H9 (cell line): ENCODE measurements at regions not wholly inside any gene's neighbourhood (a gene's known extent, or its start where the extent isn't known, plus 50 kb on each side); places are given as distances from the start of the nearest gene placed in this dataset.

Experiments
- DNase-seq: peaks from one replicate; pipeline ENCODE4 v3.0.0-alpha.2; 2017
- H2AFZ ChIP-seq: one replicate; pipeline ENCODE4 v1.6.1; 2013; ENCODE audit warnings: mild to moderate bottlenecking, low read length, control low read depth, moderate library complexity
- H2AK5ac ChIP-seq: 2 replicates; pipeline ENCODE4 v1.6.1; 2013; ENCODE audit warnings: low read length, control low read depth, mixed read lengths; ENCODE audit not compliant: insufficient read length
- H2BK120ac ChIP-seq: one replicate; pipeline ENCODE4 v1.6.1; 2013; ENCODE audit warnings: low read depth, mild to moderate bottlenecking, low read length, control low read depth, inconsistent platforms; ENCODE audit not compliant: poor library complexity, severe bottlenecking
- H2BK12ac ChIP-seq: 2 replicates; pipeline ENCODE4 v1.6.1; 2013; ENCODE audit warnings: low read length, control low read depth, mixed read lengths, low read depth; ENCODE audit not compliant: insufficient read length
- H2BK15ac ChIP-seq: 2 replicates; pipeline ENCODE4 v1.6.1; 2013; ENCODE audit warnings: low read depth, low read length, control low read depth
- H2BK20ac ChIP-seq: one replicate; pipeline ENCODE4 v1.6.1; 2013; ENCODE audit warnings: low read depth, mild to moderate bottlenecking, low read length, control low read depth, inconsistent platforms; ENCODE audit not compliant: poor library complexity, severe bottlenecking
- H2BK5ac ChIP-seq: 2 replicates; pipeline ENCODE4 v1.6.1; 2013; ENCODE audit warnings: low read length, control low read depth, mixed read lengths; ENCODE audit not compliant: insufficient read length
- H3K14ac ChIP-seq: 2 replicates; pipeline ENCODE4 v1.6.1; 2013; ENCODE audit warnings: low read length, control low read depth; ENCODE audit not compliant: insufficient read depth
- H3K18ac ChIP-seq: 2 replicates; pipeline ENCODE4 v1.6.1; 2013; ENCODE audit warnings: low read depth, mild to moderate bottlenecking, mixed read lengths, low read length, control low read depth; ENCODE audit not compliant: insufficient read length
- H3K23ac ChIP-seq: 2 replicates; pipeline ENCODE4 v1.6.1; 2013; ENCODE audit warnings: low read length, control low read depth, mixed read lengths, low read depth; ENCODE audit not compliant: insufficient read length
- H3K23me2 ChIP-seq: 2 replicates; pipeline ENCODE4 v1.6.1; 2013; ENCODE audit warnings: low read depth, mild to moderate bottlenecking, mixed read lengths, low read length, control low read depth; ENCODE audit not compliant: insufficient read length, poor library complexity, severe bottlenecking
- H3K27ac ChIP-seq: 2 replicates; pipeline ENCODE4 v1.5.1; 2013; ENCODE audit warnings: low read length, control low read depth, mixed read lengths, low read depth; ENCODE audit not compliant: insufficient read length
- H3K27me3 ChIP-seq: 2 replicates; pipeline ENCODE4 v1.6.1; 2013; ENCODE audit warnings: low read length, control low read depth, inconsistent platforms; ENCODE audit not compliant: insufficient read depth
- H3K4ac ChIP-seq: 2 replicates; pipeline ENCODE4 v1.6.1; 2013; ENCODE audit warnings: low read depth, mild to moderate bottlenecking, control low read depth, inconsistent platforms, low read length, moderate library complexity
- H3K4me1 ChIP-seq: 2 replicates; pipeline ENCODE4 v1.6.1; 2013; ENCODE audit warnings: low read length, control low read depth, inconsistent platforms; ENCODE audit not compliant: insufficient read depth
- H3K4me2 ChIP-seq: 2 replicates; pipeline ENCODE4 v1.6.1; 2013; ENCODE audit warnings: low read length, control low read depth, mixed read lengths; ENCODE audit not compliant: insufficient read length, insufficient read depth
- H3K56ac ChIP-seq: 2 replicates; pipeline ENCODE4 v1.6.1; 2013; ENCODE audit warnings: low read depth, mild to moderate bottlenecking, mixed read lengths, low read length, control low read depth; ENCODE audit not compliant: insufficient read length
- H3K79me1 ChIP-seq: 2 replicates; pipeline ENCODE4 v1.6.1; 2013; ENCODE audit warnings: low read depth, mild to moderate bottlenecking, moderate library complexity, low read length, control low read depth, inconsistent platforms; ENCODE audit not compliant: insufficient read depth, poor library complexity, severe bottlenecking
- H3K79me2 ChIP-seq: 2 replicates; pipeline ENCODE4 v1.6.1; 2013; ENCODE audit warnings: low read length, control low read depth, inconsistent platforms; ENCODE audit not compliant: insufficient read depth
- H3K9ac ChIP-seq: 2 replicates; pipeline ENCODE4 v1.6.1; 2013; ENCODE audit warnings: low read length, control low read depth, mixed read lengths; ENCODE audit not compliant: insufficient read length; ENCODE audit errors: extremely low read depth
- H3K9me3 ChIP-seq: one replicate; pipeline ENCODE4 v1.6.1; 2013; ENCODE audit warnings: low read depth, low read length, inconsistent platforms; ENCODE audit not compliant: control insufficient read depth
- H3T11ph ChIP-seq: one replicate; pipeline ENCODE4 v1.6.1; 2013; ENCODE audit warnings: mild to moderate bottlenecking, low read length, control low read depth, inconsistent platforms
- H4K20me1 ChIP-seq: one replicate; pipeline ENCODE4 v1.6.1; 2013; ENCODE audit not compliant: control insufficient read depth, insufficient read length, insufficient read depth
- H4K5ac ChIP-seq: 2 replicates; pipeline ENCODE4 v1.6.1; 2013; ENCODE audit warnings: low read depth, mild to moderate bottlenecking, mixed read lengths, low read length, control low read depth; ENCODE audit not compliant: insufficient read length
- H4K8ac ChIP-seq: replicated peaks from 2 replicates; pipeline ENCODE4 v1.6.1; 2013; ENCODE audit warnings: low read length, control low read depth, mixed read lengths, low read depth; ENCODE audit not compliant: insufficient read length
- H4K91ac ChIP-seq: 2 replicates; pipeline ENCODE4 v1.6.1; 2013; ENCODE audit warnings: low read depth, mild to moderate bottlenecking, moderate library complexity, mixed read lengths, low read length, control low read depth; ENCODE audit not compliant: insufficient read length
- H3K27ac Mint-ChIP-seq, 3 experiments: 2 replicates in 2 of 3; 3 replicates in 1 of 3; pipeline ENCODE4 v1.8.0; 2020 to 2021; ENCODE audit warnings: mixed read lengths in 3 of 3, mild to moderate bottlenecking in 1 of 3, moderate library complexity in 1 of 3
- H3K27me3 Mint-ChIP-seq: 2 replicates; pipeline ENCODE4 v1.8.0; 2021; ENCODE audit warnings: low read depth, mild to moderate bottlenecking, moderate library complexity, mixed read lengths
- H3K36me3 Mint-ChIP-seq, 3 experiments: 2 replicates in 2 of 3; 3 replicates in 1 of 3; pipeline ENCODE4 v1.8.0; 2020 to 2021; ENCODE audit warnings: low read depth in 3 of 3, mixed read lengths in 3 of 3; ENCODE audit not compliant: insufficient read depth in 1 of 3
- H3K4me1 Mint-ChIP-seq, 2 experiments: 2 replicates each; pipeline ENCODE4 v1.8.0; 2020; ENCODE audit warnings: mixed read lengths in 2 of 2
- H3K4me3 Mint-ChIP-seq, 2 experiments: 2 replicates in 1 of 2; 3 replicates in 1 of 2; pipeline ENCODE4 v1.8.0; 2020 to 2021; ENCODE audit warnings: mild to moderate bottlenecking in 2 of 2, mixed read lengths in 2 of 2, moderate library complexity in 1 of 2
- H3K9me3 Mint-ChIP-seq, 2 experiments: 2 replicates in 1 of 2; 3 replicates in 1 of 2; pipeline ENCODE4 v1.8.0; 2020; ENCODE audit warnings: mild to moderate bottlenecking in 2 of 2, mixed read lengths in 2 of 2, moderate library complexity in 1 of 2
- CTCF ChIP-seq: fragments of 200-600 bp; sonication (generic); conservative IDR thresholded peaks from 3 replicates; pipeline ENCODE4 v1.8.0; 2021; ENCODE audit warnings: antibody characterized with exemption, mild to moderate bottlenecking

GRCh38 chr11:29584342-29584741 lies 432.5 kb downstream of the KCNA4 start:
- H3K36me3 Mint-ChIP-seq: peaks cover 0 to 5% (median 0%) of the 10 kb centered on the region in 3 experiments; a peak in 1 of 7 replicates
- no peak for TF ChIP-seq CTCF
- H3K4me1 Mint-ChIP-seq: no peaks in the 10 kb centered on the region

More at GRCh38 chr11:29584342-29584741, 432.5 kb downstream of the KCNA4 start:
- no peak overlapping the region for H3K27ac ChIP-seq
- no peak overlapping the region for H3K18ac ChIP-seq
- H3K56ac ChIP-seq: no peak overlapping the region
- no peak overlapping the region for H2BK20ac ChIP-seq
- no peaks in the 10 kb centered on the region for H3K27me3 Mint-ChIP-seq
- H3K4me2 ChIP-seq: no peak overlapping the region
- H4K5ac ChIP-seq: no peak overlapping the region
- no peak overlapping the region for H2AK5ac ChIP-seq
- no peak overlapping the region for H3K14ac ChIP-seq
- H3T11ph ChIP-seq: no peak overlapping the region
- H2AFZ ChIP-seq: no peak overlapping the region
- no peaks in the 10 kb centered on the region for H3K27me3 ChIP-seq
- H3K4me3 Mint-ChIP-seq: no peak overlapping the region
- no peak for DNase-seq
- no peak overlapping the region for H2BK120ac ChIP-seq
- no peaks in the 10 kb centered on the region for H3K4me1 ChIP-seq
- no peak overlapping the region for H3K27ac Mint-ChIP-seq
- no peak overlapping the region for H4K91ac ChIP-seq
- peaks cover 5% of the 10 kb centered on the region in 2 experiments; a peak in 4 of 5 replicates for H3K9me3 Mint-ChIP-seq
- no peak overlapping the region for H3K23ac ChIP-seq
- no peak overlapping the region for H2BK12ac ChIP-seq
- H4K20me1 ChIP-seq: no peaks in the 10 kb centered on the region
- H3K23me2 ChIP-seq: no peaks in the 10 kb centered on the region
- no peak overlapping the region for H4K8ac ChIP-seq
- no peaks in the 10 kb centered on the region for H3K79me1 ChIP-seq
- H2BK15ac ChIP-seq: no peak overlapping the region
- no peaks in the 10 kb centered on the region for H3K79me2 ChIP-seq
- H3K4ac ChIP-seq: no peak overlapping the region
- H3K9ac ChIP-seq: no peak overlapping the region
- H2BK5ac ChIP-seq: no peak overlapping the region
- no peaks in the 10 kb centered on the region for H3K9me3 ChIP-seq
